A549 (cell line): ENCODE measurements at regions not wholly inside any gene's neighbourhood (a gene's known extent, or its start where the extent isn't known, plus 50 kb on each side); places are given as distances from the start of the nearest gene placed in this dataset.

Experiments used
- ATAC-seq, 2 experiments: fragments of 200-7000 bp in 1 of 2; fragments of >200 bp in 1 of 2; cut with Nextera tagmentation in 1 of 2; cut with Tn5 transposase in 1 of 2; 3 replicates each; pipeline versions ENCODE4 v1.8.0 to v1.9.1; 2018 to 2020; ENCODE audit warnings: mild to moderate bottlenecking in 1 of 2, moderate library complexity in 1 of 2
- CTCF ChIA-PET: fragments of 300-600 bp; sonication (Branson Sonifier 250); formaldehyde crosslinking; extraction: SDS; loops from one replicate; lab custom pipeline; 2021; ENCODE audit warnings: antibody characterized with exemption, inconsistent platforms; lab: Yijun Ruan, JAX
- POLR2A ChIA-PET: fragments of 350-600 bp; formaldehyde crosslinking; extraction: SDS; loops from one replicate; lab custom pipeline; 2021; ENCODE audit warnings: antibody characterized with exemption, inconsistent platforms; lab: Yijun Ruan, JAX
- DNase-seq, 2 experiments: peaks; one replicate each; pipeline versions ENCODE4 v3.0.0 to v3.0.0-alpha.2; 2011 to 2016; ENCODE audit warnings: low read depth in 1 of 2, low spot score in 1 of 2
- FAIRE-seq: peaks from 2 replicates; lab custom pipeline; 2011; peaks lifted over from hg19 to GRCh38; lab: Jason Lieb, UNC
- H3K27ac ChIP-seq, 2 experiments: fragments of >200 bp; sonication (Bioruptor Twin); formaldehyde crosslinking; 3 replicates each; pipeline ENCODE4 v1.5.1; 2016 to 2017
- H3K4me1 ChIP-seq: fragments of >200 bp; sonication (Bioruptor Twin); formaldehyde crosslinking; 3 replicates; pipeline ENCODE4 v1.6.1; 2016
- H3K4me2 ChIP-seq: fragments of >200 bp; sonication (Bioruptor Twin); formaldehyde crosslinking; 3 replicates; pipeline ENCODE4 v1.6.1; 2016
- H3K4me3 ChIP-seq: fragments of >200 bp; sonication (Bioruptor Twin); formaldehyde crosslinking; 3 replicates; pipeline ENCODE4 v1.5.1; 2016
- H3K9me3 ChIP-seq: fragments of >200 bp; sonication (Bioruptor Twin); formaldehyde crosslinking; 3 replicates; pipeline ENCODE4 v1.6.1; 2016
- BCL3 ChIP-seq: fragments of >200 bp; sonication (Bioruptor Twin); formaldehyde crosslinking; IDR thresholded peaks from 3 replicates; pipeline ENCODE4 v1.6.1; 2016
- CEBPB ChIP-seq, 2 experiments: fragments of >200 bp in 1 of 2; sonication (Bioruptor Twin) in 1 of 2; formaldehyde crosslinking in 1 of 2; IDR thresholded peaks; 2 replicates each; pipeline ENCODE4 v1.6.1; 2012 to 2016
- CTCF ChIP-seq: fragments of >200 bp; sonication (Bioruptor Twin); formaldehyde crosslinking; IDR thresholded peaks from 3 replicates; pipeline ENCODE4 v1.5.1; 2016
- EHF ChIP-seq: fragments of 250-450 bp; sonication (Bioruptor Pico); IDR thresholded peaks from 2 replicates; pipeline ENCODE4 v1.5.0; 2020; ENCODE audit warnings: mild to moderate bottlenecking
- EHMT2 ChIP-seq: fragments of 200-600 bp; sonication (generic); IDR thresholded peaks from 2 replicates; pipeline ENCODE4 v1.6.1; 2016; ENCODE audit warnings: antibody characterized with exemption, low read depth, mild to moderate bottlenecking, moderate library complexity
- ESRRA ChIP-seq: fragments of 150-350 bp; IDR thresholded peaks from 2 replicates; pipeline ENCODE4 v1.6.1; 2014; ENCODE audit warnings: mild to moderate bottlenecking, low read length, borderline replicate concordance
- FOSL2 ChIP-seq, 2 experiments: fragments of 450-650 bp in 1 of 2; fragments of >200 bp in 1 of 2; sonication (Bioruptor Twin) in 1 of 2; formaldehyde crosslinking; IDR thresholded peaks; 2 replicates each; pipeline versions ENCODE4 v1.5.0 to v1.6.1; 2016 to 2020; ENCODE audit warnings: mild to moderate bottlenecking in 1 of 2, moderate library complexity in 1 of 2
- HDAC2 ChIP-seq: fragments of 200-600 bp; sonication (generic); IDR thresholded peaks from 2 replicates; pipeline ENCODE4 v1.6.1; 2016
- HEYL ChIP-seq: fragments of 250-450 bp; sonication (Bioruptor Pico); IDR thresholded peaks from 2 replicates; pipeline ENCODE4 v1.8.0; 2021; ENCODE audit warnings: mild to moderate bottlenecking, moderate library complexity
- HOXA7 ChIP-seq: fragments of 250-450 bp; sonication (Bioruptor Pico); IDR thresholded peaks from 2 replicates; pipeline ENCODE4 v1.5.0; 2020; ENCODE audit warnings: mild to moderate bottlenecking, moderate library complexity
- HOXB13 ChIP-seq: fragments of 250-450 bp; sonication (Bioruptor Pico); IDR thresholded peaks from 2 replicates; pipeline ENCODE4 v1.5.0; 2020; ENCODE audit warnings: low read depth, mild to moderate bottlenecking, moderate library complexity
- HOXB5 ChIP-seq: fragments of 250-450 bp; sonication (Bioruptor Pico); IDR thresholded peaks from 2 replicates; pipeline ENCODE4 v1.5.0; 2020; ENCODE audit warnings: mild to moderate bottlenecking, moderate library complexity
- JUN ChIP-seq, 2 experiments: fragments of >200 bp; sonication (Bioruptor Twin); formaldehyde crosslinking; IDR thresholded peaks; 2 replicates in 1 of 2; 3 replicates in 1 of 2; pipeline ENCODE4 v1.6.1; 2016 to 2017
- JUNB ChIP-seq: fragments of >200 bp; sonication (Bioruptor Twin); formaldehyde crosslinking; IDR thresholded peaks from 2 replicates; pipeline ENCODE4 v1.6.1; 2016
- KDM1A ChIP-seq: fragments of 200-600 bp; sonication (generic); IDR thresholded peaks from 2 replicates; pipeline ENCODE4 v1.6.1; 2016; ENCODE audit warnings: low read depth, mild to moderate bottlenecking
- KDM5A ChIP-seq: fragments of 200-600 bp; sonication (generic); IDR thresholded peaks from 2 replicates; pipeline ENCODE4 v1.6.1; 2016; ENCODE audit warnings: antibody characterized with exemption, mild to moderate bottlenecking
- NPAS2 ChIP-seq: fragments of 250-450 bp; sonication (Bioruptor Pico); IDR thresholded peaks from 2 replicates; pipeline ENCODE4 v1.8.0; 2022; ENCODE audit warnings: mild to moderate bottlenecking, moderate library complexity, borderline replicate concordance
- NR3C1 ChIP-seq: fragments of >200 bp; sonication (Bioruptor Twin); formaldehyde crosslinking; IDR thresholded peaks from 3 replicates; pipeline ENCODE4 v1.6.1; 2017
- PHF8 ChIP-seq: fragments of 200-600 bp; sonication (generic); IDR thresholded peaks from 2 replicates; pipeline ENCODE4 v1.6.1; 2016; ENCODE audit warnings: low read depth, mild to moderate bottlenecking, antibody characterized with exemption, moderate library complexity, borderline replicate concordance
- POLR2A ChIP-seq: IDR thresholded peaks from 2 replicates; pipeline ENCODE4 v1.6.1; 2012; ENCODE audit warnings: mild to moderate bottlenecking, low read length
- RAD21 ChIP-seq, 2 experiments: fragments of >200 bp in 1 of 2; sonication (Bioruptor Twin) in 1 of 2; formaldehyde crosslinking in 1 of 2; IDR thresholded peaks in 1 of 2; conservative IDR thresholded peaks in 1 of 2; 2 replicates in 1 of 2; 3 replicates in 1 of 2; pipeline ENCODE4 v1.6.1; 2012 to 2018; ENCODE audit warnings: inconsistent platforms in 1 of 2
- RNF2 ChIP-seq: fragments of 200-600 bp; sonication (generic); IDR thresholded peaks from 2 replicates; pipeline ENCODE4 v1.6.1; 2016; ENCODE audit warnings: low read depth, mild to moderate bottlenecking, antibody characterized with exemption, moderate library complexity, borderline replicate concordance
- SMC3 ChIP-seq: fragments of >200 bp; sonication (Bioruptor Twin); formaldehyde crosslinking; IDR thresholded peaks from 3 replicates; pipeline ENCODE4 v1.6.1; 2018; ENCODE audit warnings: inconsistent platforms
- SREBF2 ChIP-seq: fragments of 450-650 bp; IDR thresholded peaks from 2 replicates; pipeline ENCODE4 v1.6.1; 2014; ENCODE audit warnings: mild to moderate bottlenecking, moderate library complexity
- TP53 ChIP-seq: fragments of 250-450 bp; sonication (Bioruptor Pico); IDR thresholded peaks from 2 replicates; pipeline ENCODE4 v1.5.0; 2021; ENCODE audit warnings: mild to moderate bottlenecking, moderate library complexity
- WGBS: methylation state at CpG from one replicate; pipeline ENCODE4 v1.1.6; 2017; ENCODE audit errors: missing lambda C conversion rate; 5-methylcytosine and 5-hydroxymethylcytosine counted together

GRCh38 chr11:112822478-112823274, 138.5 kb upstream of the NCAM1 start (continued):
- no peak for TF ChIP-seq CTCF
- TF ChIP-seq NR3C1 = no peak
- TF ChIP-seq ESRRA = no peak

- Histone ChIP-seq H3K4me1 (no peaks in the 10 kb centered on the region), H3K4me2 (no peak overlapping the region), H3K4me3 (no peak overlapping the region), H3K27ac (no peak overlapping the region), H3K9me3 (no peaks in the 10 kb centered on the region)
- ChIA-PET CTCF (no interaction called here), POLR2A (no interaction called here)
- FAIRE-seq = no peak
- 0% methylated on average over 3 of the region's 3 CpGs for WGBS
- TF ChIP-seq JUNB (no peak), RNF2 (no peak), EHMT2 (no peak), CEBPB (IDR thresholded peaks at IDR 0.05) (no peak)
- DNase-seq = no peak
- ATAC-seq = no peak
Measured at GRCh38 chr11:112826026-112826425, 135.2 kb upstream of the NCAM1 start.

GRCh38 chr11:112826788-112827187, 134.4 kb upstream of the NCAM1 start:
- CTCF ChIA-PET = interaction anchor here (0.5 kb wide), 1 partner anchor 547 kb away, joined by 3 read pairs; no protein-coding TSS in a partner anchor
- POLR2A ChIA-PET = no interaction called here
- no peak for TF ChIP-seq PHF8
- no peak for TF ChIP-seq TP53 (CRISPR knock-in tag)
- no peak for TF ChIP-seq EHF (CRISPR knock-in tag)
- no peak for TF ChIP-seq SREBF2
- TF ChIP-seq POLR2A = no peak
- no peak for TF ChIP-seq SMC3
- TF ChIP-seq NPAS2 = no peak
- FAIRE-seq = no peak
- Histone ChIP-seq H3K4me2 (no peak overlapping the region), H3K9me3 (no peaks in the 10 kb centered on the region), H3K4me3 (no peak overlapping the region), H3K27ac (no peak overlapping the region), H3K4me1 (no peaks in the 10 kb centered on the region)
- no peak for DNase-seq
- no peak for ATAC-seq
- 0% methylated on average over 1 of the region's 1 CpG for WGBS

- POLR2A ChIA-PET = no interaction called here
- no peak overlapping the region for H3K27ac ChIP-seq
- ATAC-seq = no peak
Measured at GRCh38 chr11:112828421-112828820, 132.8 kb upstream of the NCAM1 start.

GRCh38 chr11:112829971-112830654, 131.1 kb upstream of the NCAM1 start:
- H3K9me3 ChIP-seq = no peaks in the 10 kb centered on the region
- H3K4me3 ChIP-seq = no peak overlapping the region
- no peak for FAIRE-seq
- POLR2A ChIA-PET = no interaction called here
- no peak for ATAC-seq
- no peak overlapping the region for H3K4me2 ChIP-seq
- CTCF ChIA-PET = interaction anchor here (1.2 kb wide), 1 partner anchor 23 kb away, joined by 3 read pairs; no protein-coding TSS in a partner anchor
- H3K4me1 ChIP-seq = no peaks in the 10 kb centered on the region
- no peak overlapping the region for H3K27ac ChIP-seq
- no peak for DNase-seq
- WGBS = 3% methylated on average over 6 of the region's 6 CpGs
- no peak for TF ChIP-seq KDM1A
- no peak for TF ChIP-seq HOXA7 (CRISPR knock-in tag)
- TF ChIP-seq BCL3 = no peak
- no peak for TF ChIP-seq JUN (IDR thresholded peaks at IDR 0.05)
- no peak for TF ChIP-seq RAD21 (conservative IDR thresholded peaks at IDR 0.05 in 1 of 2, IDR thresholded peaks at IDR 0.05 in 1 of 2)
- TF ChIP-seq PHF8 = no peak
- no peak for TF ChIP-seq SMC3
- no peak for TF ChIP-seq KDM5A
- no peak for TF ChIP-seq FOSL2 (IDR thresholded peaks at IDR 0.05)
- no peak for TF ChIP-seq FOSL2 (CRISPR knock-in tag; IDR thresholded peaks at IDR 0.05)
- TF ChIP-seq CEBPB (IDR thresholded peaks at IDR 0.05) = no peak
- TF ChIP-seq NR3C1 = no peak

More at GRCh38 chr11:112828421-112828820, 132.8 kb upstream of the NCAM1 start:
- DNase-seq = no peak
- no peak for FAIRE-seq
- H3K4me3 ChIP-seq = no peak overlapping the region
- 2% methylated on average over 4 of the region's 4 CpGs for WGBS
- no peaks in the 10 kb centered on the region for H3K9me3 ChIP-seq
- CTCF ChIA-PET = no interaction called here
- TF ChIP-seq HDAC2 (no peak), HOXB13 (CRISPR knock-in tag) (no peak), HOXB5 (no peak), JUNB (no peak), ESRRA (no peak), HEYL (no peak)
- H3K4me2 ChIP-seq = no peak overlapping the region
- H3K4me1 ChIP-seq = no peaks in the 10 kb centered on the region
